GM18519 (cell line): ENCODE measurements at regions not wholly inside any gene's neighbourhood (a gene's known extent, or its start where the extent isn't known, plus 50 kb on each side); places are given as distances from the start of the nearest gene placed in this dataset.
"Not testable (repeated sequence)": the region's sequence is repeated elsewhere in the genome, so short reads cannot be mapped to it uniquely, and the experiment has no call there.

ENCODE experiments used
- ATAC-seq: cut with Tn5 transposase; IDR thresholded peaks from one replicate; pipeline ENCODE4 v1.9.1; 2021; ENCODE audit warnings: mild to moderate bottlenecking, moderate library complexity; ENCODE audit not compliant: unreplicated experiment, low FRiP score

DNA sequence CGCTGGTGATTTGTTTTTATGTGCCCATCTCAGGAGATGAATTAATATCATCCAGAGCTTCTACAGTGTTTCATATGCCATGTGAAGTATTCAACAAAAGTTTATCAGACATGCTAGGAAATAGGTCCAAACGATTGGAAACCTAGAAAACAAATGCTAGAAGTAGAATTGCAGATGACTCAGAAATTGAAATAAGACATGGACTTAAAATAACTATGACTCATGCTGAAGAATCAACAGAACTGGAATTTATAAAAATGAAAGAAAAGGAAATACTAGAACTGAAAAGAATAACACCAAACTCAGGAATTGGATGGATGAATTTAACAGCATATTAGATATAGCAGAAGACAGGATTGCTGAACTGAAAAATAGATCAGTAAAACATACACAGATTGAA lies 172.7 kb upstream of the GIMD1 start:
- ATAC-seq, result no peak

DNA sequence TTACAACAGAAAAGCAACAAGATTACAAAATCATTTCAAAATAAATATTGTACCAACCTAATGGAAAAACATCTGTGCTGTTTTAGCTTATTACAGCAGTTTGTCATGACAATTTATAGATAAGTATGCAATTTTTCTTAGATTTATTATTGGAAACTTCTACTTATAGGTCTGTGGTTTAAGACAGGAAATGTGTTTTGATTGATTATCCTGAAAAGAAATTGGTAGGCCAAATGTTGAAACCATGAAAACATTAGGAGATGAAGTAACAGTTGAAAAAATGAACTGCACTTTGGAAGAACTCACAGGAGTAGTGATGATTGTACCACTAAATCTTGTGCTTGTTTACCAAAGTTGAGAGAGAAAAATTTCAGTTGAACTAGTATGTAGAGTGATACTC lies 162.2 kb upstream of the GIMD1 start:
- ATAC-seq, result no peak

DNA sequence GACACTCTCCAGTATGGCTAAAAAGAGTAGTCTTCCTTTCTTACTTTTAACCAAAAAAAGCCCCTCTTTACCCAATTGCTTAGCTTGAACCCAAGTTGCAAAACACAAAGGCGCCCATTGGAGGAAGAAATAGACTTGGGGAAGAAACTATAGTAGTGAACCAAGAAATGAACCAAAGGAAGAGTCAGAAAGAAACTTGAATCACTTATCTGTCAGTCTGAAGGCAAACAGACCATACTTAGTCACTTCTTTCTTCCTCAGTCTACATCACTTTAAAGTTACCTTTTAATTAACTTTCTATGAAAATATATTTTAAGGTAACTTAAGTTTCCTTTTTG lies 161.4 kb upstream of the GIMD1 start:
- no peak for ATAC-seq

- no peak for ATAC-seq
Observed at GRCh38 chr4:106529348-106530023, 160.9 kb upstream of the GIMD1 start.

DNA sequence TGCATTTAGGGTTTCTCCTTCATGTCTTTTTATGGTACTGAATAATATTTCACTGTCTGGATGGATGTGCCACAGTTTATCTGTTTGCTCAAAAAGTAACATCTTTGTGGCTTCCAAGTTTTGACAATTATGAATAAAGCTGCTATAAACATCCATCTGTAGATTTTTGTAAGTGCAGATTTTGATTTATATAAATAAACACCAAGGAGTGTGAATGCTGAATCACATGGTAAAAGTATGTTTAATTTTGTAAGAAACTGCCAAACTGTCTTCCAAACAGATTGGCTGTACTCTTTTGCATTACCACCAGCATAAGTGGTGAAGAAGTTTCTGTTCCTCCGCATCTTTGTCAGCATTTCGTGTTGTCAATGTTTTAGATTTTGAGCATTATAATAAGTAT lies 158.7 kb upstream of the GIMD1 start:
- ATAC-seq, result no peak

DNA sequence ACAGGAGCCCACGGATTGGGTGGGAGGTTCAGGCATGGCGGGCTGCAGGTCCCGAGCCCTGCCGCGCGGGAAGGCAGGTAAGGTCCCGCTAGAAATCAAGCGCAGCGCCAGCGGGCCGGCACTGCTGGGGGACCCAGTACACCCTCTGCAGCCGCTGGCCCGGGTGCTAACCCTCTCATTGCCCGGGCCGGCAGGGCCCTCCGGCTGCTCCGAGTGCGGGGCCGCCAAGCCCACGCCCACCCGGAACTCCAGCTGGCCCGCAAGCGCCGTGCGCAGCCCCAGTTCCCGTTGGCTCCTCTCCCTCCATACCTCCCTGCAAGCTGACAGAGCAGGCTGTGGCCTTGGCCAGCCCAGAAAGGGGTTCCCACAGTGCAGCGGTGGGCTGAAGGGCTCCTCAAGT lies 156.8 kb upstream of the GIMD1 start:
- not testable (repeated sequence) for ATAC-seq

DNA sequence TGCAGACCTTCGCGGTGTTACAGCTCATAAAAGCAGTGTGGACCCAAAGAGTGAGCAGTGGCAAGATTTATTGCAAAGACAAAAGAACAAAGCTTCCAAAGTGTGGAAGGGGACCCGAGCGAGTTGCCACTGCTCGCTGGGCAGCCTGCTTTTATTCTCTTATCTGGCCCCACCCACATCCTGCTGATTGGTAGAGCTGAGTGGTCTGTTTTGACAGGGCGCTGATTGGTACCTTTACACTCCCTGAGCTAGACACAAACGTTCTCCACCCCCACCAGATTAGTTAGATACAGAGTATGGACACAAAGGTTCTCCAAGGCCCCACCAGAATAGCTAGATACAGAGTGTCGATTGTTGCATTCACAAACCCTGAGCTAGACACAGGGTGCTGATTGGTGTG lies 156.2 kb upstream of the GIMD1 start:
- not testable (repeated sequence) for ATAC-seq

DNA sequence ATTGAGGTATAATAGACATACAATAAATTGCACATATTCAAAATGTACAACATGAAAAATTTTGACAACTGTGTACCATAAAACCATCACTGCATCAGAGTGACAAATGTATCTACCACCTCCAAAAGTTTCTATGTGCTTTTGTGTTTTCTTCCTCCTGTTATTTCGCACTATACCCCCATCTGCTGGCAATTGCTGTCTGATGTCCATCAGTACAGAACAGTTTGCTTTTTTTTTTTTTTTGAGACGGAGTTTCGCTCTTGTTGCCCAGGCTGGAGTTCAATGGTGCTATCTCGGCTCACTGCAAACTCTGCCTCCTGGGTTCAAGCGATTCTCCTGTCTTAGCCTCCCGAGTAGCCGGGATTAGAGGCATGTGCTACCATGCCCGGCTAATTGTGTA lies 154.3 kb upstream of the GIMD1 start:
- no peak for ATAC-seq

DNA sequence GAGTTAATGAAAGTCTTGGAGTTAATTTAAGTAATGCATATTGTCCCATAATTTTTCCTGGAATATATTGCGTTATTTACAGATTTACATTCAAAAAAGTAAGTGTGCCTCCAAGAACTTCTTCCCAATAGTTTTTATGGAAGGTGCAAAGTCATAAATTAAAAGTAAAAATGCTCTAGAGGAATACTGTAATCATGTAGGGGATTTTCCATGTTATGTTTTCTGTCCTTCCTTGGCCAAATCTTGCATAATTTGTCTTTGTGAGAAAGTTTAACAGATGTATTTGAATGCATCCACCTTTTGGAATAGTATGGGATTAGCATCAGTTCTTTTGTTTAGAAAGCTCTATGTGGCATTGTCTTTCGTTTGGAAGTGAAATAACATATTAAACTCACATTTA lies 144.1 kb upstream of the GIMD1 start:
- no peak for ATAC-seq

GRCh38 chr4:106507440-106507839 lies 138.9 kb upstream of the GIMD1 start:
- no peak for ATAC-seq

- no peak for ATAC-seq
Observed at GRCh38 chr4:106503116-106504050, 134.8 kb upstream of the GIMD1 start.

GRCh38 chr4:106502106-106502699 lies 133.6 kb upstream of the GIMD1 start:
- peak; percentile 88 for ATAC-seq

DNA sequence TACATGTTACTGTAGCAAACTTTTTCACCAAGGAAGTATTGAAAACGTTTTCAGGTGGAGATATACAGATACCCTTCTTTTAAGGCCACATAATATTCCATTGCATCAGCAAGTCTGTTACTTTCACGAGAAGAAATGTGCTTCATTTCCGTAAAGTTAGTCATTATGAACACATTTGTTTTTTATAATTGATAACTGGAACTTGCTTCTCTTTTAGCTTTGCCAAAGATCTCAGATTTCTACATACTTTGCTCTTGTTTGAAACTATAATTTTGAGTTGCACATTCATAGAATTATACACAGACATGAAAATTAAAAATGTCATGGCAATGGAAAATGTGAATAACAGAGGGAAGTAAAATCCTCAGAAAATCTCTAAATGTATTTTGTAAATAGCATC lies 128.7 kb upstream of the GIMD1 start:
- ATAC-seq, result no peak

DNA sequence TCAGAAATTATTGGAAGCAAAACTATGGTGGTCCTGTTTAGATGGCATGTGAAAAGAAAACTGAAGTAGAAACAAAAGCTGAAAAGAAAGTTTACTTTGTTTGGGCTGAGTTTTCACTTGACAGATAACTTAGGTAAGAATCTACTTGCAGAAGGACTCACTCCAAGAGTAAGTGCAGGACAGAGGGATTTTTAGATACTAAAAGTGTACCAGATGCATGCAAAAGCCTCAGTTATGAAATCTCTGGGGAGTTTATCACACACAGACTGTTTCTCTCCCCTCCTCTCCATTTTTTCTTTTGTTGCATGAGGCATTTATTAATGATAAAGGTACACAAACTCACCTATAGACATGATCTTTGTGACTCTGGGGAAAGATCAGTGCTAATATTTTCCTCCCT lies 127.5 kb upstream of the GIMD1 start:
- no peak for ATAC-seq

- no peak for ATAC-seq
Observed at GRCh38 chr4:106495476-106495875, 126.9 kb upstream of the GIMD1 start.

- no peak for ATAC-seq
Observed at GRCh38 chr4:106494066-106494465, 125.5 kb upstream of the GIMD1 start.

DNA sequence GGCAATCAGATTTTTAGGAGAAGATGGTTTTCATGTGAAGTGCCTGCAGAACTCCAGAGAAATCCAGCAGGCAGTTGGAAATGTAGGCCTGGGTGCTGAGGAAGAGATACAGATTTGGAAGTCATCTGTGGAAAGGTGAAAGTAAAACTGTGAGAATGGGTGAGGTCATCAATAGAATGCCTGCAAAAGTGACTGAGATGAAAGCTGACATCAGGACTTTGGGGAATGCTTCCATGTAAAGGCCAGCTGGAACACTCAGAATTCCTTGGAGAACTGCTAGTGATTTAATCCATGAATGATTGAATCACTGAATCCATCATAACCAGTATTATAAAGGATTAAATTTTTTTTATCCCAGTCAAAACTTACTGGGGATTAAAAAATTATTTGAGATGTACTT lies 124.5 kb upstream of the GIMD1 start:
- no peak for ATAC-seq

DNA sequence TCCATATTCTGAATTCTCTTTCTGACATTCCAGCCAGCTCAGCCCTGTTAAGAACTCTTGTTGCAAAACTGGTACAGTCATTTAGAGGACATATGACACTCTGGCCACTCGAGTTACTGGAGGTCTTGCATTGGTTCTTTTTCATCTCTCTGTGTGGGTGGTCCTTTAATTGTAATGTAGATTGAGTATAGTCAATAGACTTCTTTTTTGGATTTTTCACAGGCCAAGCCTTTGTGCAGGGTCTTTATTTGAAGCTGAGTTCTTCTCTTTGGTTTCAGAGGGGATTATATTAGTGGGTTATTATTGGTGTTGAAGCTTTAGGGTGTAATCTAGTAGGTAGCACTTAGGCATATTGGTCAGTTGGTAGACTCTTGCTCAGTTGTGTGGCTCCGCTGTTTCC lies 118.0 kb upstream of the GIMD1 start:
- ATAC-seq, result no peak

DNA sequence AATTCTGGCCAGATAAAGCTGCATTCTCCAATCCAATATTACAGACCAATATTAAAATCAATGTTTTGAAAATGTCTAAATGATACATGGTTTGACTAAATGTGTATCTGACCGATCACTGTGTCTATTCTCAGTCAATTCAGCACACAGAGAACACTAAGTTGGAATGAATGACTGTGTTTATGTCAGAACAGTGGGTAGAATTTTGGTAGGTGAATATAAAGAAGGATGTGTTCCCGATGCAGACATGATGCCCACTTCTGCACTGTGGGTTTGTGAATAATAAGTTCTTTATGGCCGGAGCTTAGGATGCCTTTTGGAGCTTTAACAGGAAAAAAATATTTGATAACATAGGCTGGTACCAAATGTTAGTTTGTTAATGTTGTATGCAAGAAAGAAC lies 113.2 kb upstream of the GIMD1 start:
- no peak for ATAC-seq

GRCh38 chr4:106478152-106478551 lies 109.6 kb upstream of the GIMD1 start:
- ATAC-seq, result no peak

DNA sequence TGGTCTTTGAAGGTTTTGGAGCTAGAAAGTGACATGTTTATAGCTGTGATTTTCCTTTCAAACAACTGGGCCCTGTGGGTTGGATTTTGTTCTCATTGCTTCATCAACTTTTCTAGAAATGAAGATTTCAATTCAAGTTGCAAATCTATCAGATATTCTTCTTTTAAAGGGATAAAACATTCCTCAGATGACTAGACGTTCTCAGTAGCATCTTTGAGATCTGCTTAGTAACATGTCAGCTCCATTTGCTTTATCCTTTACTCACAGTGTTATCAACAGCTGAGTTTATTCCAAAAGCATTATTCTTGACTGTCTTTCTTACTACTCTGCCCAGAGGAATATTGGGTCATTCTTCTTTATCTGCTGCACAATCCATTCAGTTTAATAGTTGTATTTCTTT lies 108.2 kb upstream of the GIMD1 start:
- ATAC-seq, result no peak

GRCh38 chr4:106473515-106473914 lies 104.9 kb upstream of the GIMD1 start:
- ATAC-seq, result no peak
